OCI-LY1 (cell line): ENCODE measurements at regions not wholly inside any gene's neighbourhood (a gene's known extent, or its start where the extent isn't known, plus 50 kb on each side); places are given as distances from the start of the nearest gene placed in this dataset.
A peak's percentile ranks its signal among the peaks of the same experiment; 100 is the strongest.

Experiments used
- H2AFZ ChIP-seq: fragments of 200-600 bp; sonication (generic), shearing (Covaris generic); 2 replicates; pipeline ENCODE4 v1.6.0; 2014; ENCODE audit warnings: antibody characterized with exemption, mild to moderate bottlenecking, low read length
- H3F3A ChIP-seq: fragments of 200-600 bp; sonication (generic), shearing (Covaris generic); 2 replicates; pipeline ENCODE4 v1.6.0; 2014; ENCODE audit warnings: mild to moderate bottlenecking, antibody characterized with exemption, low read length, moderate library complexity; ENCODE audit not compliant: insufficient read depth
- H3K27ac ChIP-seq: fragments of 200-600 bp; sonication (generic); 2 replicates; pipeline ENCODE4 v1.5.1; 2014; ENCODE audit warnings: low read length, mixed run types, mild to moderate bottlenecking, low read depth; ENCODE audit not compliant: poor library complexity, severe bottlenecking
- H3K27me3 ChIP-seq: fragments of 200-600 bp; sonication (generic); 2 replicates; pipeline ENCODE4 v1.6.0; 2014; ENCODE audit warnings: antibody characterized with exemption, mild to moderate bottlenecking, low read length, moderate library complexity; ENCODE audit not compliant: insufficient read depth
- H3K36me3 ChIP-seq: fragments of 200-600 bp; sonication (generic); 2 replicates; pipeline ENCODE4 v1.6.1; 2014; ENCODE audit warnings: mild to moderate bottlenecking, antibody characterized with exemption, low read length, moderate library complexity, mixed read lengths; ENCODE audit not compliant: insufficient read depth
- H3K4me1 ChIP-seq: fragments of 200-600 bp; sonication (generic); 2 replicates; pipeline ENCODE4 v1.5.1; 2014; ENCODE audit warnings: mild to moderate bottlenecking, low read length, moderate library complexity; ENCODE audit not compliant: insufficient read depth, severe bottlenecking
- H3K4me2 ChIP-seq: fragments of 200-600 bp; sonication (generic), shearing (Covaris generic); 2 replicates; pipeline ENCODE4 v1.6.1; 2014; ENCODE audit warnings: low read length
- H3K4me3 ChIP-seq: fragments of 200-600 bp; sonication (generic); 2 replicates; pipeline ENCODE4 v1.5.1; 2014; ENCODE audit warnings: low read length, low read depth, mild to moderate bottlenecking, mixed read lengths; ENCODE audit not compliant: poor library complexity, severe bottlenecking
- H3K79me2 ChIP-seq: fragments of 200-600 bp; shearing (Covaris generic); 2 replicates; pipeline ENCODE4 v1.6.1; 2016; ENCODE audit warnings: mixed run types, low read length, mixed read lengths; ENCODE audit not compliant: insufficient read depth
- H3K9ac ChIP-seq: fragments of 200-600 bp; sonication (generic), shearing (Covaris generic); 2 replicates; pipeline ENCODE4 v1.6.1; 2014; ENCODE audit warnings: mild to moderate bottlenecking, low read length, mixed read lengths
- H3K9me2 ChIP-seq: fragments of 200-600 bp; sonication (generic), shearing (Covaris generic); 2 replicates; pipeline ENCODE4 v1.6.1; 2014; ENCODE audit warnings: low read depth, mild to moderate bottlenecking, low read length, mixed read lengths
- H3K9me3 ChIP-seq: fragments of 200-600 bp; shearing (Covaris generic); 2 replicates; pipeline ENCODE4 v1.6.1; 2014; ENCODE audit warnings: low read length, mixed read lengths
- H4K20me1 ChIP-seq: fragments of 200-600 bp; sonication (generic), shearing (Covaris generic); 2 replicates; pipeline ENCODE4 v1.6.0; 2016; ENCODE audit warnings: mild to moderate bottlenecking, low read length; ENCODE audit not compliant: insufficient read depth
- EZH2 ChIP-seq: fragments of 200-600 bp; sonication (generic), shearing (Covaris generic); IDR thresholded peaks from 2 replicates; pipeline ENCODE4 v1.8.0; 2017; ENCODE audit warnings: borderline replicate concordance, mixed run types, mild to moderate bottlenecking, antibody characterized with exemption, low read length, moderate library complexity, mixed read lengths
- TF ChIP-seq, protein P1 (sequence below): fragments of 200-600 bp; sonication (generic), shearing (Covaris generic); IDR thresholded peaks from 2 replicates; pipeline ENCODE4 v1.5.1; 2017; ENCODE audit warnings: mild to moderate bottlenecking, antibody characterized with exemption, low read length, moderate library complexity, mixed read lengths

DNA sequence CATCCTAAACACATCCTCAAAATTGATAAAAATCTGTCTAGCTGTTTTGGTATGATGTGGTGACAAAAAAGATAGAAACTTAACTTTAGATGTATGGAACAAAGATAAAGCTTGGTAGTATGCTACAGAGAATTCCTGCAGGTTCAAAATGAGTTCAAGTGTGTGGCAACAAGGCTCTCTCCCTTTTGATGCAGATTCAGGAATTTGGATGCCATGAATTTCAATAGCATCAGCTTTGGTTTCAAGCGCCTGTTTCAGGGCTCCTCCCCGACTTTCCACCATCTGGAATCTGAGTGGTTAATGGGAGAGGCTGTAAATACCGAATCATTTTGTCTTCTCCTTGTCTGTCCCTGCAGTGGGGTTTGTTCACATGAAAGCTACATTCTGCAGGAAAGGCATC is 180.6 kb downstream of the MTX2 start:
- Histone ChIP-seq H3K27ac (no peak overlapping the region), H3K4me1 (peaks cover 3% of the 10 kb centered on the region), H4K20me1 (no peaks in the 10 kb centered on the region), H3K36me3 (no peaks in the 10 kb centered on the region), H3F3A (no peaks in the 10 kb centered on the region), H2AFZ (no peak overlapping the region), H3K27me3 (no peaks in the 10 kb centered on the region), H3K9me3 (no peaks in the 10 kb centered on the region), H3K4me2 (no peak overlapping the region), H3K79me2 (no peaks in the 10 kb centered on the region), H3K9me2 (no peaks in the 10 kb centered on the region), H3K4me3 (no peak overlapping the region), H3K9ac (no peak overlapping the region)
- TF ChIP-seq EZH2 = no peak
- TF ChIP-seq, protein P1, sequence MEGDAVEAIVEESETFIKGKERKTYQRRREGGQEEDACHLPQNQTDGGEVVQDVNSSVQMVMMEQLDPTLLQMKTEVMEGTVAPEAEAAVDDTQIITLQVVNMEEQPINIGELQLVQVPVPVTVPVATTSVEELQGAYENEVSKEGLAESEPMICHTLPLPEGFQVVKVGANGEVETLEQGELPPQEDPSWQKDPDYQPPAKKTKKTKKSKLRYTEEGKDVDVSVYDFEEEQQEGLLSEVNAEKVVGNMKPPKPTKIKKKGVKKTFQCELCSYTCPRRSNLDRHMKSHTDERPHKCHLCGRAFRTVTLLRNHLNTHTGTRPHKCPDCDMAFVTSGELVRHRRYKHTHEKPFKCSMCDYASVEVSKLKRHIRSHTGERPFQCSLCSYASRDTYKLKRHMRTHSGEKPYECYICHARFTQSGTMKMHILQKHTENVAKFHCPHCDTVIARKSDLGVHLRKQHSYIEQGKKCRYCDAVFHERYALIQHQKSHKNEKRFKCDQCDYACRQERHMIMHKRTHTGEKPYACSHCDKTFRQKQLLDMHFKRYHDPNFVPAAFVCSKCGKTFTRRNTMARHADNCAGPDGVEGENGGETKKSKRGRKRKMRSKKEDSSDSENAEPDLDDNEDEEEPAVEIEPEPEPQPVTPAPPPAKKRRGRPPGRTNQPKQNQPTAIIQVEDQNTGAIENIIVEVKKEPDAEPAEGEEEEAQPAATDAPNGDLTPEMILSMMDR = no peak

DNA sequence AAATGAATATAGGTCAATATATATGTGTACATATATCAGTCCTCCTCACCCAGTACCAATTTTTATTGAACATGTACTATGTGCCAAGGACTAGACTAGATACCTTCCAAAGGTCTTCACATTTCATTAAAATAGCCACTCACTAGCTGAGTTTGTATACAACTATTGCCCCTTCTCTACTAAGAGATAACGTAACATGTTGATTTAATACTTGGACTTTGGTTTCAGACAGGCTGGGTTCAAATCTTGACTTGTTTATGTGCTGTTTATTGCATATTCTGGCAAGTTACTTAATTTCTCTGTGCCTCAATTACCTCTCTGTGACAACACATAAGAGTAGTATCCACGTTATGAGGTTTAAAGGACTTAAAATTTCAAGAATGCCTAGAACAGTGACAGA is 184.5 kb downstream of the MTX2 start:
- H3K4me1 ChIP-seq = peaks cover 7% of the 10 kb centered on the region
- H3K27me3 ChIP-seq = no peaks in the 10 kb centered on the region
- no peaks in the 10 kb centered on the region for H3K9me3 ChIP-seq
- no peaks in the 10 kb centered on the region for H3F3A ChIP-seq
- no peak for TF ChIP-seq EZH2
- TF ChIP-seq, protein P1 = no peak
- H2AFZ ChIP-seq = no peak overlapping the region
- H3K79me2 ChIP-seq = no peaks in the 10 kb centered on the region
- no peak overlapping the region for H3K4me3 ChIP-seq
- H3K9me2 ChIP-seq = no peaks in the 10 kb centered on the region
- no peak overlapping the region for H3K27ac ChIP-seq
- H3K9ac ChIP-seq = no peak overlapping the region
- no peaks in the 10 kb centered on the region for H4K20me1 ChIP-seq
- H3K36me3 ChIP-seq = no peaks in the 10 kb centered on the region
- no peak overlapping the region for H3K4me2 ChIP-seq

DNA sequence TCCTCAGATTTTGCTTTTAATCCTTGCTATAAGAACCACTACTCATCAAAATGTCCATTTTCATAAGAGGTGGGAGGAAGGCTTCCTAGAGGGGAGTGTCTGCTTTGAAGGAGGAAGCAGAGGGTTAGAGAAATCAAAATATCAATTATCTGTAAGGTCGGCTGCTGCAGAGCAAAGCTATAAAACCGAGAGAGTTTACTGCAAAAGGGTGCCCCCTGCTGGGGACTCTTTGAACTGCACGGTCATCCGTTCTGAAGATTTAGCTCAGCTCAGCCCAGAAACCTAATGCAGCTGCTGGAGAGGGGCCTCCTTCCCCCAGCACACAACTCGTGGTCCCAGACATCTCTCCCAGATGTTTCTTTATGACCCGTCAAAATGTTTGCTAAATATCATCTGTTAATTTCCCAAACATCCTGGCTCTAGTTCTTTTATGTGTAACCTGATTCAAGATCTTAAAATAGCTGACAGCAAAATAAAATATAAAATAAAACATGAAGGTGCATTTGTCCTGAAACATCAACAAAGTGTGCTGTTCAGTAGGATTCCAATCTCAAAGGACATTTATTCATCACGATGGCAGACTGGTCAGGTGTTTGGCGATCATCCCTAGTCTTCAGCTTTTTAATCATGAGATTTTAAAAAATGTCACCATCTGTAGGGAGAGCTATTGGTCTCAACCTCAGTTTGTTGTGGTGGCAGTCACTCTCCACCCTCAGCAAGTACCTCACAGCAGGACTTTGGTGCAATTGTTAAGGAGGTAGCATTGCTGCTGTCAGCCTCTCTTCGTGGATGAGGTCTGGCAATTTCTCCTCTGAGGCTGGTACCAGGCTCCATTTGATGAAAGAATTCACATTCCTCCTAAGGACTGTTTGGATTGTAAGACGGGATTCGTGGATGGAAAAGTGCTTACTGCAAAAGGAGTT is 185.9 kb downstream of the MTX2 start:
- no peaks in the 10 kb centered on the region for H3F3A ChIP-seq
- peaks cover 7% of the 10 kb centered on the region for H3K4me1 ChIP-seq
- no peak overlapping the region for H3K4me3 ChIP-seq
- TF ChIP-seq EZH2 = no peak
- TF ChIP-seq, protein P1 = peak; percentile 76
- H2AFZ ChIP-seq = no peak overlapping the region
- no peaks in the 10 kb centered on the region for H3K79me2 ChIP-seq
- H3K9ac ChIP-seq = no peak overlapping the region
- no peaks in the 10 kb centered on the region for H3K36me3 ChIP-seq
- H3K9me3 ChIP-seq = no peaks in the 10 kb centered on the region
- H3K4me2 ChIP-seq = no peak overlapping the region
- H3K27ac ChIP-seq = no peak overlapping the region
- H4K20me1 ChIP-seq = no peaks in the 10 kb centered on the region
- H3K9me2 ChIP-seq = no peaks in the 10 kb centered on the region
- no peaks in the 10 kb centered on the region for H3K27me3 ChIP-seq
